Natural killer cell treated with Interleukin-12 subunit alpha and Interleukin-12 subunit beta and Interleukin-15 and Interleukin-18, amount 100 ng/mL, for 72 hours (primary cell): ENCODE measurements at regions not wholly inside any gene's neighbourhood (a gene's known extent, or its start where the extent isn't known, plus 50 kb on each side); places are given as distances from the start of the nearest gene placed in this dataset.

Source experiments
- ATAC-seq, 2 donors: fragments of 150-1000 bp; cut with Tn5 transposase in 1 of 2; sonication (Bioruptor Pico), chemical (Tn5 transposase) in 1 of 2; 2 replicates each; pipeline ENCODE4 v1.10.0; 2021
- DNase-seq: peaks from one replicate; pipeline ENCODE4 v3.0.0; 2022; ENCODE audit warnings: low spot score
- H3K27ac Mint-ChIP-seq, 2 donors: 1 replicate in 1 of 2; 2 replicates in 1 of 2; pipeline ENCODE4 v1.8.0; 2022; ENCODE audit warnings: mixed read lengths in 2 of 2, mild to moderate bottlenecking in 1 of 2, moderate library complexity in 1 of 2
- H3K27me3 Mint-ChIP-seq, 2 donors: 1 replicate in 1 of 2; 2 replicates in 1 of 2; pipeline ENCODE4 v1.8.0; 2022; ENCODE audit warnings: mixed read lengths in 2 of 2
- H3K36me3 Mint-ChIP-seq: one replicate; pipeline ENCODE4 v1.8.0; 2022; ENCODE audit warnings: mixed read lengths
- H3K4me1 Mint-ChIP-seq, 2 donors: 1 replicate in 1 of 2; 2 replicates in 1 of 2; pipeline ENCODE4 v1.8.0; 2022; ENCODE audit warnings: low read depth in 2 of 2, mixed read lengths in 2 of 2, mild to moderate bottlenecking in 1 of 2
- H3K4me3 Mint-ChIP-seq: one replicate; pipeline ENCODE4 v1.8.0; 2022; ENCODE audit warnings: mixed read lengths
- H3K9me3 Mint-ChIP-seq: 2 replicates; pipeline ENCODE4 v1.8.0; 2022; ENCODE audit warnings: mixed read lengths

DNA sequence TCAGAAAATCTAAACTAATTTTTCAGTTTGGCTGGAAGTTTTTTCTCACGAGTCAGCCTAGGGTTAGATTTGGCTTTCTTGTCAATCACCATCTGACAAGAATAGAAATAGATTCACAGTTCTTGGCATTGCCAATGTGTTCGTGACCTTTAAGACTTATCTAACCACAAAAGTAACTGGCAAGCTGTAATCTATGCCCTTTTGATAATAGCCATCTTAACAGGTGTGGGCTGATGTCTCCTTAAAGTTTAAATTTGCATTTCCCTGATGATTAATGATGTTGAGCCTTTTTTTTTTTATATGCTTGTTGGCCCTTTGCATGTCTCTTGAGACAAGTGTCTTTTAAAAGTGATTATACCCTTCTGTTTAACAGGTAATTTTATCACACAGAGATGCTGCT, 460.3 kb upstream of the PRKX start:
- no peaks in the 10 kb centered on the region for H3K27me3 Mint-ChIP-seq
- no peaks in the 10 kb centered on the region for H3K4me1 Mint-ChIP-seq
- DNase-seq (no peak), ATAC-seq (no peak)
- no peaks in the 10 kb centered on the region for H3K36me3 Mint-ChIP-seq
- no peak overlapping the region for H3K4me3 Mint-ChIP-seq
- H3K9me3 Mint-ChIP-seq: no peaks in the 10 kb centered on the region
- no peak overlapping the region for H3K27ac Mint-ChIP-seq

GRCh38 chrX:4151798-4152197, 438.3 kb upstream of the PRKX start:
- DNase-seq: no peak
- Mint-ChIP-seq H3K4me1 (no peaks in the 10 kb centered on the region), H3K9me3 (peaks cover 7% of the 10 kb centered on the region), H3K27me3 (no peaks in the 10 kb centered on the region), H3K36me3 (no peaks in the 10 kb centered on the region), H3K4me3 (no peak overlapping the region), H3K27ac (no peak overlapping the region)
- no peak for ATAC-seq

- H3K27me3 Mint-ChIP-seq: no peaks in the 10 kb centered on the region
- H3K27ac Mint-ChIP-seq: no peak overlapping the region
- no peaks in the 10 kb centered on the region for H3K4me1 Mint-ChIP-seq
- H3K9me3 Mint-ChIP-seq: peaks cover 7% of the 10 kb centered on the region
- H3K4me3 Mint-ChIP-seq: no peak overlapping the region
- H3K36me3 Mint-ChIP-seq: no peaks in the 10 kb centered on the region
- ATAC-seq (no peak), DNase-seq (no peak)
Measured at GRCh38 chrX:4150259-4150658, 436.8 kb upstream of the PRKX start.

GRCh38 chrX:4129626-4130025, 416.2 kb upstream of the PRKX start:
- no peak for DNase-seq
- peaks cover 6% of the 10 kb centered on the region for H3K9me3 Mint-ChIP-seq
- H3K4me1 Mint-ChIP-seq: no peaks in the 10 kb centered on the region
- no peak overlapping the region for H3K27ac Mint-ChIP-seq
- H3K4me3 Mint-ChIP-seq: no peak overlapping the region
- H3K36me3 Mint-ChIP-seq: no peaks in the 10 kb centered on the region
- no peaks in the 10 kb centered on the region for H3K27me3 Mint-ChIP-seq
- no peak for ATAC-seq

DNA sequence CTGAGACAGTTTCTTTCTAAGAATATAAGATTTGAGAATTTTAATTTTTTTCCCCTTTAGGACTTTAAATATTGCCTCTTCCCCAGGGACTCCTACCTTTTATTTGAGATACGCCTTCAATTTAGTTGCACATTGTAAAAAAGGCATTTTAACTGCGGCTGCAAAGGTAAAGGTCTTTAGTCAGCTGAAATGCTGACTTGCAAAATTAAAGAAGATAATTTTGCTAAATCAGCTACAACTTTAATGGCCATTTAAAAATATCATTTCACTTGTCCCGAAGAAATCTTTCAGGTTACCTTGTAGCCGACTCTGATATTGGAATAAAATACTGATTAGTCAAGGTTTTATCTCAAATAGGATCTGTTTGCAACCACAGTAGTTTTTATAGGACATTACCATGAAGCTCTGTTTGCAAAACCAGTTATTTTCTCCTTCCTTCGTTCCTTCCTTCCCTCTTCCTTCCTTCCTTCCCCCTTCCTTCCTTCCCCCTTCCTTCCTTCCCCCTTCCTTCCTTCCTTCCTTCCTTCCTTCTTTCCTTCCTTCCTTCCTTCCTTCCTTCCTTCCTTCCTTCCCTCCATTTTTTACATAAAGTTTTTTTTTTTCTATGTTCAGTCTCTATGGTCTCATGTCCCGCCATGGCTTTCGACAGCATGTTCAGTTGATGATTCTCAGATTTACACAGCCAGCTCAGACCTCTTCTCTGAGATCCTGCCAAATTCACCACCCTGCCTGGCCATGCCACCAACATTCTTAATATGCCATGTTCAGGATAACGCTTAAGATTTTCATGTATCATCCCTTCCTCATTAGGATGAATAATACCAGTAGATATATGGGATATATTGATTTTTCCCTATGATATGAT, 405.4 kb upstream of the PRKX start:
- Mint-ChIP-seq H3K27ac (no peak overlapping the region), H3K36me3 (no peaks in the 10 kb centered on the region)

GRCh38 chrX:4110964-4111363, 397.5 kb upstream of the PRKX start:
- no peaks in the 10 kb centered on the region for H3K36me3 Mint-ChIP-seq
- no peaks in the 10 kb centered on the region for H3K27me3 Mint-ChIP-seq
- H3K9me3 Mint-ChIP-seq: peaks cover 7% of the 10 kb centered on the region
- H3K4me1 Mint-ChIP-seq: no peaks in the 10 kb centered on the region
- no peak for DNase-seq
- H3K27ac Mint-ChIP-seq: no peak overlapping the region
- ATAC-seq: no peak
- no peak overlapping the region for H3K4me3 Mint-ChIP-seq

More for the DNA sequence above, 405.4 kb upstream of the PRKX start:
- Mint-ChIP-seq H3K4me3 (no peak overlapping the region), H3K27me3 (no peaks in the 10 kb centered on the region), H3K4me1 (no peaks in the 10 kb centered on the region), H3K9me3 (peaks cover 6% of the 10 kb centered on the region)
- no peak for ATAC-seq
- DNase-seq: no peak

- Mint-ChIP-seq H3K27ac (no peak overlapping the region), H3K36me3 (no peaks in the 10 kb centered on the region), H3K27me3 (no peaks in the 10 kb centered on the region), H3K4me1 (no peaks in the 10 kb centered on the region), H3K4me3 (no peak overlapping the region), H3K9me3 (peaks cover 7% of the 10 kb centered on the region)
- DNase-seq (no peak), ATAC-seq (no peak)
Measured at GRCh38 chrX:4094926-4095325, 381.5 kb upstream of the PRKX start.

- no peaks in the 10 kb centered on the region for H3K9me3 Mint-ChIP-seq
- no peaks in the 10 kb centered on the region for H3K36me3 Mint-ChIP-seq
- H3K4me1 Mint-ChIP-seq: no peaks in the 10 kb centered on the region
- H3K27ac Mint-ChIP-seq: no peak overlapping the region
- H3K27me3 Mint-ChIP-seq: no peaks in the 10 kb centered on the region
- no peak for ATAC-seq
- no peak for DNase-seq
- no peak overlapping the region for H3K4me3 Mint-ChIP-seq
Measured at GRCh38 chrX:4091046-4091760, 377.8 kb upstream of the PRKX start.

DNA sequence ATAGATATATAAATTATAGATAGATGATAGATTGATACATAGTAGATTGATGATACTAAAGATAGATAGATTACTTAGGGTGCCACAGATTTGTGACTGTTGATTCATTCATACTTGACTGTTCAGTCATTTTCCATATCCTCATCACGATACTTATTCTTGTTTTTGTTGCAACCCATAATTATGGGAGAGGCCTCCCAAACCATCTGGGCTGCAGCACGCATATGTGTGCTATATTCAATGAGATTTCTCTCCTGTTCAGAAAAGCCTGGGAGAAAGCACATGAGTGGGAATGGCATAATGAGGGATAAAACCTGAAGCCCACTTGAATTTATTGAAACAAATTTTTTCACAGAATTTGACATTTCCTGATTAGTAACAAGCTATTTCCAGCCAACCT, 346.4 kb upstream of the PRKX start:
- Mint-ChIP-seq H3K27ac (no peak overlapping the region), H3K9me3 (peaks cover 12% of the 10 kb centered on the region), H3K4me1 (no peaks in the 10 kb centered on the region), H3K4me3 (no peak overlapping the region), H3K36me3 (no peaks in the 10 kb centered on the region), H3K27me3 (no peaks in the 10 kb centered on the region)
- no peak for ATAC-seq
- no peak for DNase-seq

DNA sequence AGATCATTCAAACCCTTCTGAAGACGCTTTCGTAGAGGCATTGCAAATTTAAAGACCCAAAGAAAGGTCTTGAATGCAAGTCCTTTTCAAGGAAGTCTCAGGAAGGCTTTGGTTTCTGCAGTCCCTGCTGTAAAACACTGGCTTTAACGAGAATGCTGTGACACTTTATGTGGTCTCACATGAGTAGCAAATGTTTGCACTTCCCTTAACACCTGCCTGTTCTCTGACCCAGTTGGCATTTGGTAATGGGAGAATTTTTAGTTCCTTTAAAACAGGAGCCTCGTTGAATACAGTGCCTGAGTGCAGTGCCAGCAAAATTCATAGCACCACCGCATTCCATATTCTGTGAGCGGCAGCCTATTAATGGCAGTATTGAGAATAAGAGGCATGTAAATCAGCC, 330.5 kb upstream of the PRKX start:
- Mint-ChIP-seq H3K27ac (no peak overlapping the region), H3K27me3 (no peaks in the 10 kb centered on the region), H3K4me3 (no peak overlapping the region), H3K9me3 (peaks cover 6% of the 10 kb centered on the region), H3K36me3 (no peaks in the 10 kb centered on the region), H3K4me1 (no peaks in the 10 kb centered on the region)
- ATAC-seq (no peak), DNase-seq (no peak)

GRCh38 chrX:4035874-4036273, 322.4 kb upstream of the PRKX start:
- ATAC-seq (no peak), DNase-seq (no peak)
- H3K27ac Mint-ChIP-seq: no peak overlapping the region
- no peaks in the 10 kb centered on the region for H3K27me3 Mint-ChIP-seq
- H3K9me3 Mint-ChIP-seq: peaks cover 9% of the 10 kb centered on the region
- H3K4me1 Mint-ChIP-seq: no peaks in the 10 kb centered on the region
- no peak overlapping the region for H3K4me3 Mint-ChIP-seq
- no peaks in the 10 kb centered on the region for H3K36me3 Mint-ChIP-seq

DNA sequence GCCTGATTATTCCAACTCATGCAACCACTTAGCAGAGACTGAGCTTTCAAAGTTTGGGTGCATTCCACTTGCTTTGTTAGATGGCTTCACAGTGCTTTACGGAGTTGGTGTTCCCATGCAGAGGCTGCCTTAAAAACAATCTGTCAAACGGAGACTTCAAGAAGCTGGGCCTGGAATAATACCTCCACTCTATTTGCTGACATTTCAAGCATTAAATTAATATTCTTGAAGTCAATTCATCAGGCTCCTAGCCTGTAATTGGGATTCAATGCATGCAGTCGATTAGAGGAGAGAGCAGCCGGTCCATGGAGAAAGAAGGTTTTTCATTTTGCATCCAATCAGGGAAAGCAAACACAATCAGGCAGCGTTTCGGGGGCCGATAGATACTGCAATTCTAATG, 314.7 kb upstream of the PRKX start:
- Mint-ChIP-seq H3K9me3 (no peaks in the 10 kb centered on the region), H3K4me3 (no peak overlapping the region), H3K27me3 (peaks cover 0 to 2% of the 10 kb centered on the region in 2 donors), H3K27ac (no peak overlapping the region), H3K4me1 (no peaks in the 10 kb centered on the region), H3K36me3 (no peaks in the 10 kb centered on the region)
- no peak for ATAC-seq
- DNase-seq: no peak

DNA sequence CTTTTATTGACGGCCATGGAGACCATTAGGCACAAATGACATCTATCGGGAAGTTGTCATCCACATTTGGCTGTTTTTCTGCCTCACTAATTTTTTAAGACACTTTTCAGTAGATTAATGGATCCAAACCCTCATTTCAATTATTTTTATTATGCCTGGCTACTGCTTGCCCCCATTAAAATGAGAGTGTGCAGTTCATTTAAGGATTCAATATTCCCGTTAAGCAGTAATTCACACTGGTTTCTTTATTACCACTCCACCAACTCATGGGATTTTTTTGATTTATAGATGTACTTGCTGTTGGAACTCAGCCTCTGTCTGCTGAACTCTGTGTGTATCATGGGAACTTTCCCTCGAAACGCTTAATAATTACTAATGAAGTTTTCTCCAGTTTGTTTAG, 291.8 kb upstream of the PRKX start:
- DNase-seq (no peak), ATAC-seq (no peak)
- Mint-ChIP-seq H3K4me1 (no peaks in the 10 kb centered on the region), H3K9me3 (no peaks in the 10 kb centered on the region), H3K27ac (no peak overlapping the region), H3K27me3 (peaks cover 0 to 6% of the 10 kb centered on the region in 2 donors), H3K4me3 (no peak overlapping the region), H3K36me3 (no peaks in the 10 kb centered on the region)

GRCh38 chrX:4004822-4005221, 291.4 kb upstream of the PRKX start:
- Mint-ChIP-seq H3K9me3 (no peaks in the 10 kb centered on the region), H3K27ac (no peak overlapping the region), H3K27me3 (peaks cover 0 to 6% of the 10 kb centered on the region in 2 donors), H3K36me3 (no peaks in the 10 kb centered on the region), H3K4me1 (no peaks in the 10 kb centered on the region), H3K4me3 (no peak overlapping the region)
- ATAC-seq: no peak
- no peak for DNase-seq
